Suppressor macrophage treated with lipopolysaccharide for 4 hours (primary cell): ENCODE measurements at regions not wholly inside any gene's neighbourhood (a gene's known extent, or its start where the extent isn't known, plus 50 kb on each side); places are given as distances from the start of the nearest gene placed in this dataset.

Experiments
- DNase-seq: peaks from one replicate; pipeline ENCODE4 v3.0.0-alpha.2; 2020

DNA sequence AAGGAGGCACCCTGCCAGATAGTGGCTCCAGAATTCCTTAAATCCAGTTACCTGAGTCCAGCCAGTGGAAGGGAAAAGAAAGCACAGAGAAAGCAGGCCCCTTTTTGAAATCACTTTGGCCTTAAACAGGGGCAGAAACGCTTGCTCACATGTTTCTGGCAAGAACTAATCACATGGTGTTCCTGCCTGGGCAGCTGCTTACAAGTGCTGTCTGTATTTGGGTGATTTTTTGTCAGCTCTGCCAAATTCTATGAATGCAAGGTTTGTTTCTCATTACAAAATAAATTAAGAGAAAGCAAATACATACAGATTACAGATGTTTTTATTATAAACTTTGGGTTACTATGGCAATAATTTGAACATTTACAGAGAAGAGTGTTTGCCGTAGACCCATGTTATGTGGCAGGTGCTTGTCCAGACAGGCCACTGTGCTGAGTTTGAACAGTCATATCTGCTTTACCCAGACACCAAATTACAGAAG is 1237.8 kb downstream of the SLITRK5 start:
- DNase-seq, result no peak

DNA sequence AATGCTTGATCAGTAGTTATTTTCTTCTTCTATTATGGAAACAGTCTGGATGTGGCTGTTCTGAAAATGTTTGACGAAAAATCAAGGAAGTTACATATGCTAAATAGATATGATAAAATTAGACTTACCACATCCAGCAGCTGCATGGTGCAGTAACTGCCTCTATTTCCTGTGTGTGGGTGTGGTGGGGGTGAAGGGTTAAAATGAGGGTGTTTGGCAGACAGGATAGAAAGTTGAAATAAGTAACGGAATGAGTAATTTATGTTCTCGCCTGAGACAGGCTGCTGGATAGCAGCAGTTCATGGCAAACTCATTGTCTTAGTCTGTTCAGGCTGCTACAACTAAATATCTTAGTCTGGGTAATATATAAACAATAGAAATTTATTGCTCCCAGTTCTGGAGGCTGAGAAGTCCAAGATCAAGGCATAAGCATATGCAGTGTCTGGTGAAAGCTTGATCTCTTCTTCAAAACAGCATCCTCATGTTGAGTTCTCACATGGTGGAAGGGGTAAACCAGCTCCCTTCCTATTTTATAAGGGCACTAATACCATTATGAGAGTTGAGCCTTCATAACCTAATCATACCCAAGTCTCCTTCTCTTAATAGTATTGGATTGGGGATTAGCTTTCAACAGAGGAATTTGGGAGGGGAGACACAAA is 1248.9 kb downstream of the SLITRK5 start:
- DNase-seq, result peak; percentile 15

DNA sequence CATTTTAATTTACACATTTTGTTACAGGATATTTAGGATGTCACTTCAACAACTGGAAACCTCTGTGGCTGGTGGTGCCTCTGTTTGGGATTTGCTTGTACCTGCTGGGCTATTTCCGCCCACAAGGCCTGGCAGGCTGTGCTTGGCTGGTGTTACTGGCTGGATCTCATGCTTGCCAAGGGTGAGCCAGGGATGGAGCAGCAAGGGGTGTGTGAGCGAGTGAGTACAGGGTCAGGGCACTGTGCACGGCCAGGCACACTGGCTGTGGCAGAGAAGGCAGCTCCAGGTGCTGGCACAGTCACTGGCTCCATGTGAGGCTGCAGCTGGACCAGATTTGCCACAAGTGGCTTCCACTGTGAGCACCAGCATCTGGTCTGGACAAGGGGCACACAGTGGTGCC is 1254.8 kb downstream of the SLITRK5 start:
- no peak for DNase-seq

DNA sequence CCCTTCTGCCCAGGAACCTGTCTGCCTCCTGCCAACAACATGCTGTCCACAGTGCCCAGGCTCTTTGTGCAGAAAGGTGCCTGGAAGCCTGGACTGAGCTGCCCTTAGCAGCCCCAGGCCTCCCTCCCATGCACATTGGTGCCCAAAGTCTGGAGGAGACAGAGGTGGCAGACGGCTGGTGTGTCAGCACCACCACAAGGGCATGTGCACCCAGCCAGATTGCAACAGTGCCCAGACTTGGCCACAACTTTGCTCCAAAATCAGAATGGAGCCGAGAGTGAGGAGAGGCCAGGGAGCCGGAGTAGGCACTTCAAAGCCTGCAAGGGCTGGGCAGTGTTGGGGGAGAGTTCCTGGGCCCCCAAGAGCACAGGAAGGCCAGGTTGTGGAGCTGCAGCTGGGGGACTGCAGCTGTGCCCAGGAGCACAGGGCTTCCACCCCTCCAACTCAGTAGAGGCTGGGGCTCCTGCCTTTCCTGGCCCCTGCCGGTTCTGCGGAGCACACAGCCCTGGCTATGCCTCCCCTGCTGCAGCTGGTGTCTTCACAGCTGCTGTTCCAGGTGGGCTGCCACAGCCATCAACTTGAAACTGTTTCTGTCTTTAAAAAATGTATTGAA is 1255.8 kb downstream of the SLITRK5 start:
- DNase-seq, result no peak

DNA sequence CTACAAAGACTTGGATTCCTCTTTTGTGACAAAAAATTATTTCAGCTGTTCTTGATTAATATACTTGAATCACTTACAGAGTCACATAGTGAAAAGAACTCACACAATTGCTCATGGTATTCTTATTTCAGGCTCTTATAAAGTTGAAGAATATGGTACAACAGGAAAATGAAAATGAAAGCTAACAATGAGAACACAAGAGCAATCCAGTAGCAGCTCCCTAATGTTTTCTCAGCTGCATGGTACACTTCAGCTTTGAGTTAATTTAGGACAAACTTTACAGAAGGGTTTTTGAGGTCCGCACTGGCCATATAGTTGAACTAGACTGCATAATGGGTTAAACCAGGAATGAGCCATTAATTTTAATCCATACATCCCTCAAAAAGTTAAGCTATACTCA is 1261.8 kb downstream of the SLITRK5 start:
- no peak for DNase-seq

DNA sequence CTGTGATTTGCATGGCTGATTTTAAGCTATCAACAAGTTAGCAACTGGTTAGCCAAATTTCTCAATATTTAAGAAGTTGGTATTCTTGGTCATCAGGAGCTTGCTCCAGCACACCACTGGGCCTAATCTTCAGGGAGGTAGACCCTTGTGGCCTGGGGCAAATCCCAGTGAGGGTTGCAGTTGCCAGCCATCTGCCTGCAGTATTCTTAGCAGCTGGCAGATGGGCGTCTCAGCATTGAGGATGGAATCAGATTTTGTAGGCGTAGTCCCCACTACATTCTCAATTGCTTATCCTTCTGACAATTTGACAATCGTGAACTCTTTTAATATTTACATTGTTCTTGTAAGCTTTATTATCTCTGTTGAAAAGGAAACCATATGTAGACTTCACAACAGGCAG is 1266.2 kb downstream of the SLITRK5 start:
- no peak for DNase-seq

DNA sequence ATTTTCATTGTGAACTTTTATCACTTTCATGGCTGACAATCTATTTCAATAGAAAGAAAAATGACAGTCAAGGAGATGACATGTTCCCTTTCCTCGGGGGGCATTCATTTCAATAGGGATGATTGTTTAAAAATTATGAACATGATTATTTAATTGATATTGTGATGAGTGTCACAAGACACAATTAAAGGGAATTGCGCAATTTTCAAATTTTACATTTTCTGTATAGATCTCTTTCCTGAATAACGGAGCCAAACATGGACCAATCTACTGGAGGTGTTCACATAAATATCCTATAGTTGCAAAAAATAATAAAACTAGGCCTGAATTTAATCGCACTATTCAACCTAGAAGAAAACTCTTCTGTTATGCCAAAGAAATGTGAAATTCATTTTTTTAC is 1274.6 kb downstream of the SLITRK5 start:
- no peak for DNase-seq

DNA sequence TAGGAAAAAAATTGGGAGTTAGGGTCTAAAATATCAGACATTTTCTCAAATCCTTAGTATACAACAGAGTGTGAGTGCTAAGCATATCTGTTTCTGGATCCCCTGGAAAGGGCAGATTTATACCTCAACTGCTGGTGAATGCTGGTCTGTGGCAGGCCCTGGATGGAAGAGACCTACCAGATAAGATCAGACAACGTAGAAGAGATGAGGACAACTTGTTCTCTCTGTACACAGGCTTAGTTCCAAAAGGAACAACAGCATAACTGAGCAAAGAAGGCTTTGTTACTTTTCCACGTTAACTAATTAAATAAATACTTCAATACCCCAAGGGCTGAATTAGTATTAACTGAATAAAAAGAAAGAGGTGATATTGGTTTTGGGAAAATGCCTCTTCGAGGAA is 1277.3 kb downstream of the SLITRK5 start:
- DNase-seq, result no peak

DNA sequence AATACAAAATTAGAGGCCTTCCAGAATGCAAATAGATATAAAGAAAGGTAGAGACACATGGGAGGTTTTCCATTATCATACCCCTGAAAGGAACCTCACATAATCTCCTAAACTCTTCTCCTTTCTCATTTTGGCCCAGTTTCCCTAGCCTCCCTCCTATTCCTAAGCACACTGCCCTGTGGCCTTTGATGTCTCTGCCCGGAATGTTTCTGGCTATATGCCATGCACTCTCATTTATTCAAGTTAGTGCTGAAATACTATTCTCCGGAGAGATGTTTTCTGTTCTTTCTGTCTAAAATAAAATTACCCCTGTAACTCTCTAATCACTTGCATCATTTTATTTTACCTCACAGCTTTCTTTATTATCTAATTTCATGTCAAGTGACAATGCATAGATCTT is 1287.7 kb downstream of the SLITRK5 start:
- no peak for DNase-seq

DNA sequence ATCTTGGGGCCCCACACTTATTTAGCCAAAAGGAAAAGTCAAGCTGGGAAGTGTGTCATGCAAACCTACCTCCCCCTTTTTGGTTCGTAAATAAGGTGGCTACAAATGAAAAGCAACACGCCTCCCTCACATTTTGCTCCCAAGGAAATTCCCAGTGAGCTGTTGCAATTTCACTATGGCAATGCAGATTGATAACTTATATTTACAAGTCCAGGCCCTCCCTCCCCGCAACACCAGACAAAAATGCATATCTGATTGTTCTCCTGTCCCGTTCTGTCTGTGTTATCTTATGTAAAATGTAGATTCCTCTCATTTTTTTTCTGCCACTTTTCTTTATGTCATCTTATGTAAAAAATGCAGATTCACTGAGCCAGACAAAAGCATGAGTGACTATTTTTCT is 1305.3 kb downstream of the SLITRK5 start:
- no peak for DNase-seq

DNA sequence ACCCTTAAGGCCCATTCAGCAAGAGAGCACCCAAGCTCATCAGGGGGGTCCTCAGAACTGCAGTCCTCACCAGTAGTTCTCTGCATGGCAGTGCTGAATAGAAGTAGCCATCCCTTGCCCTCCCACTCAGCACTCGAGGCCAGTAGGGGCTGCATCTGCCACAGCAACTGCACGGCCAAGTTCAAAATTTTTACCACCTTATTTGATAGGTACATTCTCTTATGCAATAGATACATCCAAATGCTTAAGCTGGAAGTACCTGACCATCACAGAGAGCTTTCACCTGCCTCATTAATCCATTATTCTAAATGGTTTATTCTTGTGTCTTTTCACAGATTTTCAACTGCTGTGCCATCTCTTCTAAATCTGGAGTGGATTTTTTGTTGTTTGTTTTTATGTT is 1307.4 kb downstream of the SLITRK5 start:
- DNase-seq, result no peak

DNA sequence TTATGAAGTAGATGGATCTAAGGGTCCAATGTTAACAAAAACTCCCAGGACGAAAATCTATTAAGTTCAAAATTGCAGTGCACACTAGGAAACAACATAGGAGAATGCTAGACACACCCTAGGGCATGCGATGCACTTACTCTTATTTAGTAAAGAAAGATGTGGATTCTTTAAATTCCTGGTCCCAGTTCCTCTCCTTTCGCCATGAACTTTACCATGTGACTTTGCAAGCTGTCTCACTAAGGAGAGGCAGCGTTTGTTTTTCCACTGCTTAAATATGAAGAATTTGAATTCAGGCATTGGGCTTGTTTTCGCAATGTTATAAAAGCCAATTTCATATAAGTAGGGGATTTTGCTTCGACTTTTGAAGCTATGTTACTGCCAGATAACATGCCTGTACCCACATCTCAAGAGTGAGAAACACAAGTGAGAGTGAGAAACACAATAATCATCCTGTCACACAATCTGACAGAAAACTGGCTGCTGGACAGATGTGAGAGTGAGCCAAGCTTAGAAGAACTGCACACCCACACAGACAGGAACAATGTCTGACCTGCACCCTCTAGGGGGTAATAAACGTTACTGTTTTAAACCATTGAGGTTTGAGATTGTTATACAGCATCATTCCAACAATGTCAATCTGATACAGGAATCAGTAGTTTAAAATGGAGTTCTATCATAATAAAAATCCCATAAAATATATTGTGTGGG is 1308.4 kb downstream of the SLITRK5 start:
- DNase-seq, result no peak

DNA sequence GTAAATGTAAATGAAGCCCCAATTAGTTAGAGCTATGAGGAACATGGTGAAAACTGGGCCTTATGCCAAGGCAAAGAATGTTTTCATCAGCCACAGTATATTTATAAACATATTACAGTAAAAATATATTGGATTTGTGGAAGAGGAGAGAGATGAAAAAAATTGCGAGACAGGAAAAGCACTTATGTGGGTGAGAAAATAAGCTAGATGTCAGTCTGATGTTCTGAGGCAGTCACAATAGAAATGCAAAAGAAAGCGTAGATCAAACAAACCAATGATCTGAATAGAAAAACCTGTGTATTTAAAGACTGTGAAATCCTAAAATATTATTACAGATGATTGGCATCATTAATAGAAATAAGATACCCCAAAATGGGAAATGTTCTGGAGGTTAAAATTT is 1332.5 kb downstream of the SLITRK5 start:
- DNase-seq, result no peak

DNA sequence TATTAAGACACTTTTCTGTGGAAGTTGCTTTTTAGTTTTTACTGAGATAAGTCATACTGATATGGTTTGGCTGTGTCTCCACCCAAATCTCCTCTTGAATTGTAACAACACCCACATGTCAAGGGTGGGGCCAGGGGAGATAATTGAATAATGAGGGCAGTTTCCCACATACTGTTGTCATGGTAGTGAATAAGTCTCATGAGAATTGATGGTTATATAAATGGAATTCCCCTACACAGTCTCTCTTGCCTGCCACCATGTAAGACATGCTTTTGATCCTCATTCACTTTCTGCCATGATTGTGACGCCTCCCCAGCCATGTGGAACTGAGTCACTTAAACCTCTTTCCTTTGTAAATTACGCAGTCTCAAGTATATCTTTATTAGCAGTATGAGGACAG is 1340.4 kb downstream of the SLITRK5 start:
- DNase-seq, result no peak

DNA sequence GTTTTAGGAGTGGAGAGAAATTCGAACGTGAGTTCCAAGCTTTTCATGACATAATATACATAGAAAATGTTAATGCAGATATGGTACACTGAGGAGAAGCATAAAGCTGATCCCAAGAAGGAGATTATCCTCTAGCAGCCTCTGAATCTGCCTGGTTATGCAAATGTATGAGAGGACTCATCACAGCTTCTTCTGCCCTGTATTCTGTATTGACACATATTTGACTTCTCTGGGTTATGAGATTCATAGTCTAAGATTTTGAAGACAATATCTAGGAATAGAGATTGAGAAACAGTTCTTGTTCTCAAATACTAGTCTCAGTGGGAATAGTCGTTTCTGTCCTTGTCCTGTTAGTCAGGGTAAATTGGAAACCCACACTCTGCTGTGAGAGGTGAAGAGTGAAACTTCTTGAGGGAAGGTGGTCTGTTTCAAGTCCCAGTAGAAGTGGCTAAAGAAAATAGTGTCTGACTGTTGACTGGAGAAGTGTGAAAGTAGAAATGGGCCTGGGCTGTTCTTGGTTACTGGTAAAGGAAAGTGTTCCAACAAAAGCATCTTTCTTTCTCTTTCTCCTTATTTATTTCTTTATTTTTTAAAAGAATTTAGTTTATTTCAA is 1356.6 kb downstream of the SLITRK5 start:
- no peak for DNase-seq

DNA sequence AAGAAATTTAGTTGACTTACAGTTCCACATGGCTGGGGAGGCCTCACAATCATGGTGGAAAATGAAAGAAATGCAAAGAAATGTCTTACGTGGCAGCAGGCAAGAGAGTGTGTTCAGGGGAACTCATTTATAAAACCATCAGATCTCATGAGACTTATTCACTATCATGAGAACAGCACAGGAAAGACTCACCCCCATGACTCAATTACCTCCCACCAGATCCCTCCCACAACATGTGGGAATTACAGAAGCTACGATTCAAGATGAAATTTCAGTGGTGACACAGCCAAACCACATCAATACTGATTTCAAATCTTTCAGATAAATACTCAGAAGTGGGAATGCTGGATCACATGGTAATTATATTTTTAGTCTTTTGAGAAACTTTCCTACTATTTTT is 1357.9 kb downstream of the SLITRK5 start:
- peak; percentile 9 for DNase-seq

DNA sequence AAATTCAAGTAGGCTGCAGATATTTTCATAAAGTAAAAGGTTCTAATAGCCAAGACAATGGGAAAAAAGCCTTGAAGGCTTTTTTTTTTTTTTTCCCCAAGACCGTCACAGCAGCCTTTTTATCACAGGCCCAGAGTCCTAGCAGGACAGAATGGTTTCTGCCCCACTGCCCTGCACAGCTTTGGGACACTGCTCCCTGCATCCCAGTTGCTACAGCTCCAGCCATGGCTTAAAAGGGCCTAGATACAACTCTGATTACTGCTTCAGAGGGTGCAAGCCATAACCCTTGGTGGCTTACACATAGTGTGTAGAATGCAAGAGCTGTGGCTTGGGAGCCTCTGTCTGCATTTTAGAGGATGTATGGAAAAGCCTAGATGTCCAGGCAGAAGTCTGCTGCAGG is 1362.8 kb downstream of the SLITRK5 start:
- no peak for DNase-seq

DNA sequence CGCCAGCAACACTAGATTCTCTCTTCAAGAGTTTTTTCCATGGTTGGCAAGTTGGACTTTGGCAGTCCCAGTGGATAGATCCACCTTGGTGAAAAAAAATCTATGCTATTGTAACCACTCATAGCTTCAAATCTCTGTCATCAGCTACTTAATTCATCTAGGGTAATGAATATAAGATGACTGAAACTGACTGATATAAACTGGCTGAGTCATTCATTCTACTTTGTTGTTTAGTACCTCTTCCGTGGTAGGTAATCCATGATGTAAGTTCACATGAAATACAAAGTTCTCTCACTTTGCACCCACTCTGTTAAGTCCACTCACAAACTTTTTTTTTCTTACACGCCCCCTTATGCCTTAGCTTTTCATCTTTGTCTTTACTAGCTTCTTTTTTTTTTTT is 1381.5 kb downstream of the SLITRK5 start:
- DNase-seq, result no peak

DNA sequence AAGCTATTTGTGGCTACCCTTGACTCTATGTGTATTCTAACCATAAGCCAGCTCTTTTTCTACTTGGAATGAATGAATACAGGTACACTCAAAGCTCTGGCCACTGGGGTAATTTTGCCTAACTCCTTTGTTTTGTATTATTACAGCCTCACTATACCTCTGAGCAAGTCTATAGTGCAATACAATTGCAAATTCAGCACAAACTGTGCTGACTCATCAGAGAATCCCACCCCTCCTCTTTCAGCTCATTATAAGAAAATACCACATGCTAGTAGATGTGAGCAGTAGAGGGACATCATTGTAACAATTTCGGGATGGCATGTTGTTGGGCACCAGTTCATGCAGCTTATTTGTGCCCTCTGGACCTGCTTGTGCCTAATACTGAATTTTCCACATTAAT is 1382.2 kb downstream of the SLITRK5 start:
- no peak for DNase-seq

DNA sequence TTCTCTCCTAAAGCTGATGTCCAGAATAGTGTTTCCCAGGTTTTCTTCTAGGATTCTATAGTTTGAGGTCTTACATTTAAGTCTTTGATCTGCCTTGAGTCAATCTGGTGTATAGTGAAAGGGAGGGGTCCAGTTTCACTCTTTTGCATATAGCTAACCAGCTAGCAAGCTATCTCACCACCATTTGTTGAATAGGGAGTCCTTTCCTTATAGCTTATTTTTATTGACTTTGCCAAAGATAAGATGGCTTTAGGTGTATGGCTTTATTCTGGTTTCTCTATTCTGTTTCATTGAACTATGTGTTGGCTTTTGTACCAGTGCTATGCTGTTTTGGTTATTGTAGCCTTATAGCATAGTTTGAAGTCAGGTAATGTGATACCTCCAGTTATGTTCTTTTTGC is 1386.1 kb downstream of the SLITRK5 start:
- no peak for DNase-seq

DNA sequence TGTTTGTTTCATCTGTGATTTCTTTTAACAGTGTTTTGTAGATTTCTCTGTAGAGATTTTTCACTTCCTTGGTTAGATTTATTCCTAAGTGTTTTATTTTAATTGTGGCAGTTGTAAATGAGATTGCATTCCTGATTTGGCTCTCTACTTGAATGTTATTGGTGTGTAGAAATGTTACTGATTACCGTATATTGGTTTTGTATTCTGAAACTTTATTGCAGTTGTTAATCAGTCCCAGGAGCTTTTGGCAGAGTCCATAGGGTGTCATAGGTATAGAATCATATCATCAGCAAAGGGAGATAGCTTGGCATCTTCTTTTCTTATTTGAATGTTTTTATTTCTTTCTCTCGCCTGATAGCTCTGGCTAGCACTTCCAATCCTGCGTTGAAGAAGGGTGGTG is 1386.7 kb downstream of the SLITRK5 start:
- no peak for DNase-seq

DNA sequence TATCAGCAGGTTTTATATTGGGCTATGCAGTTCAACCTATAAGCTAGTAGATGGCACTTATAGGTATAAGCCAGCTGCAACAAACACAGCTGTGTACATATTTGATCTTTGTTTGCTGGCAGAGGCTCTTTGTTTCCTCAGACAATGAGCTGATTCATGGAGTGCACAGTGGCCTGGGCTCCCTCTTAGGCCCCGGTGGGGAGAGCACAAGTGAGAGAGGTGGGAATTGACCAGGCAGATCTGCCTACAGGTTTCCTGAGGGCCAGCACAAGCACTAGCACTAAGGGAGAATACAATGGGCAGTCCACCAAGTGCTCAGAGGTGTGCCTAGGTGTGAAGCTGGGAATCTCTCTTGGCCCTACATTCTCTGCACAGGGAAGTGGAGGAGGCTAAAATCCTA is 1390.7 kb downstream of the SLITRK5 start:
- DNase-seq, result no peak

DNA sequence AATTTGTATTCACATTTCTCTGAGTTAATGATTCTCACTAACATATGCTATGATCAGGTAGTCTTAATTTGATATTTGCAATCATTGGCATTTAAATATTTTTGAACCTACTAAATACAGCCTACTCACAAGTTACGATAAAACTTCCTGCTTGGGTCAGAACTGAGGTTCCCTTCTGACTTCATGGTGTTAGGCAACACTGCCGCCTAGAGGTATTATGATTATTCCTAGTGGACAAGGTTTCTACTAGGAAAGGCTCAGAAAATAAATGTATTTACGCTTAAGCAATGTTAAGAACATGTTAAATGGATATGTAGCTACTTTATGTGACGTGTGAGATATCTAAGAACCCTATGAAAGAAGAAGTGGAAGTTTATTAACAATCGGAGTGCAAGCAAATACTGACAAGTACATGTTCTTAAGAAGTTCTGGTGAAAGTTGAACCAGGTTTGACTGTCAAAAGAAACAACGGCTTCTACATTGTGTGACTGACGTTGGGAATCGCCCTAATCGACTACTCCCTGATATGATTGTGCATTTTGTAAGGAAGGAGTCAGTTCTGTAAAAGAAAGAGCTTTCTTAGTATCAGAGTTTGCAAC is 1395.8 kb downstream of the SLITRK5 start:
- peak; percentile 68 for DNase-seq

DNA sequence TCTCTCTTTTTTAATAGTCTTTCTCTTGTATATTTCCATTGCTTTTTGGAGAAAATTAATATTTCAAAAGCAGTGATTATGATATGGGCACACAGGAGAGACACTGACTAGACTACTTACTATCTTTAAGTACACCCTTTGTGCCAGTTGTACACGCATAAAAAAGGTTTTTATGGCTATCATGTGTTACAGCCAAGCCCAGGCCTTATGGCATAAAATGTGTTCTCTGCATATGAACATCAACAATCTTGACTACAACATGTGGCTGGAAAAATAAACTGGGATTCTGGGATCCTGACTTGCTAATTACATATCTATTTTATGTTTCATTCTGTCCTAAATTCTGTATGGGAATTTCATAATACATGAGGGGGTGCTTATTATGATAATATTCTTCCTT is 1401.8 kb downstream of the SLITRK5 start:
- no peak for DNase-seq
